ENCODE measurements at regions not wholly inside any gene's neighbourhood (a gene's known extent, or its start where the extent isn't known, plus 50 kb on each side); places are given as distances from the start of the nearest gene placed in this dataset.

GRCh38 chr13:82947683-82948082, 934.6 kb downstream of the SLITRK1 start:
- H3K4me1 ChIP-seq (ENCODE audit: low read depth): no peaks in the 10 kb centered on the region
- H3K9me3 ChIP-seq: peaks cover 36% of the 10 kb centered on the region
- ATAC-seq: no peak
- no peak for DNase-seq
- TF ChIP-seq CTCF (IDR thresholded peaks at IDR 0.05): no peak
- no peaks in the 10 kb centered on the region for H3K36me3 ChIP-seq (ENCODE audit: low read depth)
- intact Hi-C loops (cut with DNase I, micrococcal nuclease): no loop called here
- H3K4me3 ChIP-seq: no peak overlapping the region

GRCh38 chr13:82947191-82947621, 935.1 kb downstream of the SLITRK1 start:
- no peak for TF ChIP-seq CTCF (IDR thresholded peaks at IDR 0.05)
- peaks cover 32% of the 10 kb centered on the region for H3K9me3 ChIP-seq
- intact Hi-C loops (cut with DNase I, micrococcal nuclease): no loop called here
- H3K4me3 ChIP-seq: no peak overlapping the region
- H3K36me3 ChIP-seq (ENCODE audit: low read depth): no peaks in the 10 kb centered on the region
- DNase-seq (no peak), ATAC-seq (no peak)
- H3K4me1 ChIP-seq (ENCODE audit: low read depth): no peaks in the 10 kb centered on the region

- Histone ChIP-seq H3K4me1 (ENCODE audit: low read depth) (no peaks in the 10 kb centered on the region), H3K9me3 (peaks cover 42% of the 10 kb centered on the region), H3K4me3 (no peak overlapping the region), H3K36me3 (ENCODE audit: low read depth) (no peaks in the 10 kb centered on the region)
- DNase-seq (no peak), ATAC-seq (no peak)
- TF ChIP-seq CTCF (IDR thresholded peaks at IDR 0.05): no peak
- intact Hi-C loops (cut with DNase I, micrococcal nuclease): no loop called here
These were observed 943.6 kb downstream of the SLITRK1 start for GRCh38 chr13:82938644-82939043.

- no peak for TF ChIP-seq CTCF (IDR thresholded peaks at IDR 0.05)
- intact Hi-C loops (cut with DNase I, micrococcal nuclease): no loop called here
- no peak for ATAC-seq
- Histone ChIP-seq H3K9me3 (peaks cover 40% of the 10 kb centered on the region), H3K4me1 (ENCODE audit: low read depth) (no peaks in the 10 kb centered on the region), H3K36me3 (ENCODE audit: low read depth) (no peaks in the 10 kb centered on the region), H3K4me3 (no peak overlapping the region)
- no peak for DNase-seq
These were observed 948.3 kb downstream of the SLITRK1 start for GRCh38 chr13:82934000-82934399.

- ATAC-seq: no peak
- Histone ChIP-seq H3K4me3 (no peak overlapping the region), H3K9me3 (peaks cover 31% of the 10 kb centered on the region), H3K4me1 (ENCODE audit: low read depth) (no peaks in the 10 kb centered on the region), H3K36me3 (ENCODE audit: low read depth) (no peaks in the 10 kb centered on the region)
- intact Hi-C loops (cut with DNase I, micrococcal nuclease): no loop called here
- no peak for DNase-seq
- TF ChIP-seq CTCF (IDR thresholded peaks at IDR 0.05): no peak
These were observed 957.2 kb downstream of the SLITRK1 start for GRCh38 chr13:82925114-82925513.

- intact Hi-C loops (cut with DNase I, micrococcal nuclease): no loop called here
- H3K4me3 ChIP-seq: no peak overlapping the region
- DNase-seq: no peak
- H3K4me1 ChIP-seq (ENCODE audit: low read depth): no peaks in the 10 kb centered on the region
- H3K36me3 ChIP-seq (ENCODE audit: low read depth): no peaks in the 10 kb centered on the region
- TF ChIP-seq CTCF (IDR thresholded peaks at IDR 0.05): no peak
- peaks cover 24% of the 10 kb centered on the region for H3K9me3 ChIP-seq
- no peak for ATAC-seq
These were observed 964.3 kb downstream of the SLITRK1 start for GRCh38 chr13:82917984-82918383.

All from mucosa of descending colon (tissue), 3 donors.